GM21723 (cell line): ENCODE measurements at regions not wholly inside any gene's neighbourhood (a gene's known extent, or its start where the extent isn't known, plus 50 kb on each side); places are given as distances from the start of the nearest gene placed in this dataset.

Experiments used
- ATAC-seq: cut with Tn5 transposase; IDR thresholded peaks from one replicate; pipeline ENCODE4 v1.9.1; 2021; ENCODE audit warnings: mild to moderate bottlenecking, moderate library complexity; ENCODE audit not compliant: unreplicated experiment

- ATAC-seq, result no peak
Observed at GRCh38 chr5:173778784-173779304, 109.3 kb upstream of the CPEB4 start.

GRCh38 chr5:173780235-173781234 lies 107.6 kb upstream of the CPEB4 start:
- no peak for ATAC-seq

- ATAC-seq, result no peak
Observed at GRCh38 chr5:173781432-173781815, 106.7 kb upstream of the CPEB4 start.

GRCh38 chr5:173781816-173782670 lies 106.1 kb upstream of the CPEB4 start:
- no peak for ATAC-seq

GRCh38 chr5:173782671-173783101 lies 105.5 kb upstream of the CPEB4 start:
- no peak for ATAC-seq

GRCh38 chr5:173783371-173783770 lies 104.8 kb upstream of the CPEB4 start:
- ATAC-seq, result no peak

- ATAC-seq, result no peak
Observed at GRCh38 chr5:173785400-173785799, 102.7 kb upstream of the CPEB4 start.

- no peak for ATAC-seq
Observed at GRCh38 chr5:173785866-173786265, 102.3 kb upstream of the CPEB4 start.

GRCh38 chr5:173786286-173787187 lies 101.6 kb upstream of the CPEB4 start:
- peak; percentile 72 for ATAC-seq

GRCh38 chr5:173789031-173789920 lies 98.9 kb upstream of the CPEB4 start:
- ATAC-seq, result no peak

- ATAC-seq, result no peak
Observed at GRCh38 chr5:173790177-173790719, 97.9 kb upstream of the CPEB4 start.

- ATAC-seq, result no peak
Observed at GRCh38 chr5:173790836-173791546, 97.2 kb upstream of the CPEB4 start.

GRCh38 chr5:173791878-173792277 lies 96.3 kb upstream of the CPEB4 start:
- ATAC-seq, result no peak

GRCh38 chr5:173792781-173793547 lies 95.2 kb upstream of the CPEB4 start:
- ATAC-seq, result no peak

- no peak for ATAC-seq
Observed at GRCh38 chr5:173793648-173794548, 94.3 kb upstream of the CPEB4 start.

- ATAC-seq, result no peak
Observed at GRCh38 chr5:173794901-173795416, 93.2 kb upstream of the CPEB4 start.
